NCI-H460 (cell line): ENCODE measurements at regions not wholly inside any gene's neighbourhood (a gene's known extent, or its start where the extent isn't known, plus 50 kb on each side); places are given as distances from the start of the nearest gene placed in this dataset.
"Not testable (repeated sequence)": the region's sequence is repeated elsewhere in the genome, so short reads cannot be mapped to it uniquely, and the experiment has no call there.

Experiments
- DNase-seq: peaks from one replicate; pipeline ENCODE4 v3.0.0-alpha.2; 2016; ENCODE audit warnings: low read depth; ENCODE audit errors: extremely low read depth

GRCh38 chr20:30506100-30506499 is 751.4 kb upstream of the DEFB115 start:
- no peak for DNase-seq

- not testable (repeated sequence) for DNase-seq
Measured at GRCh38 chr20:30508382-30508781, 749.1 kb upstream of the DEFB115 start.

- DNase-seq: no peak
Measured at GRCh38 chr20:30511322-30512030, 746.0 kb upstream of the DEFB115 start.

GRCh38 chr20:30513050-30513628 is 744.3 kb upstream of the DEFB115 start:
- DNase-seq: no peak

GRCh38 chr20:30515915-30516314 is 741.5 kb upstream of the DEFB115 start:
- DNase-seq: not testable (repeated sequence)

GRCh38 chr20:30518906-30519305 is 738.6 kb upstream of the DEFB115 start:
- DNase-seq: not testable (repeated sequence)

- DNase-seq: not testable (repeated sequence)
Measured at GRCh38 chr20:30521686-30522415, 735.6 kb upstream of the DEFB115 start.

GRCh38 chr20:30524155-30524554 is 733.3 kb upstream of the DEFB115 start:
- DNase-seq: not testable (repeated sequence)

- DNase-seq: not testable (repeated sequence)
Measured at GRCh38 chr20:30524761-30525160, 732.7 kb upstream of the DEFB115 start.

- not testable (repeated sequence) for DNase-seq
Measured at GRCh38 chr20:30533653-30534052, 723.8 kb upstream of the DEFB115 start.

- DNase-seq: peak; percentile 62
Measured at GRCh38 chr20:30537459-30537858, 720.0 kb upstream of the DEFB115 start.

- not testable (repeated sequence) for DNase-seq
Measured at GRCh38 chr20:30540330-30541069, 717.0 kb upstream of the DEFB115 start.

GRCh38 chr20:30551236-30551635 is 706.2 kb upstream of the DEFB115 start:
- peak; percentile 32 for DNase-seq

- not testable (repeated sequence) for DNase-seq
Measured at GRCh38 chr20:30556797-30557196, 700.7 kb upstream of the DEFB115 start.

- not testable (repeated sequence) for DNase-seq
Measured at GRCh38 chr20:30565086-30565485, 692.4 kb upstream of the DEFB115 start.

GRCh38 chr20:30569867-30570266 is 687.6 kb upstream of the DEFB115 start:
- DNase-seq: not testable (repeated sequence)

GRCh38 chr20:30570622-30571021 is 686.8 kb upstream of the DEFB115 start:
- not testable (repeated sequence) for DNase-seq

- DNase-seq: not testable (repeated sequence)
Measured at GRCh38 chr20:30574337-30574736, 683.1 kb upstream of the DEFB115 start.

GRCh38 chr20:30579069-30579468 is 678.4 kb upstream of the DEFB115 start:
- DNase-seq: peak; percentile 42

- DNase-seq: peak; percentile 92
Measured at GRCh38 chr20:30579824-30580438, 677.5 kb upstream of the DEFB115 start.
